PC-3 (cell line): ENCODE measurements at regions not wholly inside any gene's neighbourhood (a gene's known extent, or its start where the extent isn't known, plus 50 kb on each side); places are given as distances from the start of the nearest gene placed in this dataset.

Experiments
- ATAC-seq: fragments of 200-7000 bp; cut with Tn5 transposase; 2 replicates; pipeline ENCODE4 v1.9.1; 2020; ENCODE audit warnings: mild to moderate bottlenecking, moderate library complexity
- BruUV-seq: library from RNA; stranded (reverse); fragments of 400-500 nt; replicated peaks from 2 replicates; lab custom pipeline; 2021; lab: Mats Ljungman, UMichigan
- CTCF ChIA-PET: fragments of 300-600 bp; sonication (Branson Sonifier 250); formaldehyde crosslinking; loops from one replicate; lab custom pipeline; 2022; ENCODE audit warnings: antibody characterized with exemption; lab: Charles Lee
- POLR2A ChIA-PET: fragments of 300-600 bp; sonication (Branson Sonifier 250); formaldehyde crosslinking; loops from one replicate; lab custom pipeline; 2022; ENCODE audit warnings: antibody characterized with exemption; ENCODE audit not compliant: unreplicated experiment; lab: Charles Lee
- DNase-seq: peaks from one replicate; pipeline ENCODE4 v3.0.0-alpha.2; 2015
- H2AFZ ChIP-seq: fragments of 300-600 bp; sonication (generic); 2 replicates; pipeline ENCODE4 v1.6.0; 2016; ENCODE audit warnings: antibody characterized with exemption, low read length
- H3F3A ChIP-seq: fragments of 300-600 bp; sonication (generic); one replicate; pipeline ENCODE4 v1.6.0; 2017; ENCODE audit warnings: antibody characterized with exemption, low read length, control low read depth, mild to moderate bottlenecking; ENCODE audit not compliant: unreplicated experiment
- H3K27ac ChIP-seq: fragments of 300-600 bp; sonication (generic); 2 replicates; pipeline ENCODE4 v1.5.1; 2016; ENCODE audit warnings: mild to moderate bottlenecking, low read length
- H3K27me3 ChIP-seq: fragments of 300-600 bp; sonication (generic); 2 replicates; pipeline ENCODE4 v1.6.1; 2016; ENCODE audit warnings: low read length, mixed read lengths
- H3K36me3 ChIP-seq: fragments of 300-600 bp; sonication (generic); 2 replicates; pipeline ENCODE4 v1.6.1; 2016; ENCODE audit warnings: low read depth, mixed run types, low read length, mixed read lengths
- H3K4me1 ChIP-seq: fragments of 300-600 bp; sonication (generic); 2 replicates; pipeline ENCODE4 v1.5.1; 2016; ENCODE audit warnings: low read length; ENCODE audit not compliant: insufficient read depth
- H3K4me2 ChIP-seq: fragments of 300-600 bp; sonication (generic); 2 replicates; pipeline ENCODE4 v1.6.0; 2016; ENCODE audit warnings: low read length
- H3K4me3 ChIP-seq: fragments of 300-600 bp; sonication (generic); 2 replicates; pipeline ENCODE4 v1.5.1; 2016; ENCODE audit warnings: mild to moderate bottlenecking, low read length, mixed read lengths
- H3K79me2 ChIP-seq: fragments of 300-600 bp; sonication (generic); 2 replicates; pipeline ENCODE4 v1.6.1; 2017; ENCODE audit warnings: low read length, mixed read lengths
- H3K9ac ChIP-seq: fragments of 300-600 bp; sonication (generic); 2 replicates; pipeline ENCODE4 v1.6.0; 2016; ENCODE audit warnings: mild to moderate bottlenecking, low read length
- H3K9me2 ChIP-seq: fragments of 300-600 bp; sonication (generic); replicated peaks from 2 replicates; pipeline ENCODE4 v1.6.1; 2016; ENCODE audit warnings: mixed run types, low read length, mixed read lengths
- H3K9me3 ChIP-seq: fragments of 300-600 bp; sonication (generic); 2 replicates; pipeline ENCODE4 v1.6.1; 2016; ENCODE audit warnings: low read length, mixed read lengths
- H4K20me1 ChIP-seq: fragments of 300-600 bp; sonication (generic); 2 replicates; pipeline ENCODE4 v1.6.1; 2016; ENCODE audit warnings: low read length, mixed read lengths
- CTCF ChIP-seq: fragments of 300-600 bp; sonication (generic); conservative IDR thresholded peaks from 2 replicates; pipeline ENCODE4 v1.5.1; 2017; ENCODE audit warnings: antibody characterized with exemption, low read depth, mild to moderate bottlenecking, low read length
- EZH2 ChIP-seq: fragments of 300-600 bp; sonication (generic); IDR thresholded peaks from one replicate; pipeline ENCODE4 v1.6.1; 2017; ENCODE audit warnings: antibody characterized with exemption, mild to moderate bottlenecking, low read length; ENCODE audit not compliant: unreplicated experiment
- EZH2phosphoT487 ChIP-seq: fragments of 300-600 bp; sonication (generic); IDR thresholded peaks from 2 replicates; pipeline ENCODE4 v1.6.1; 2018; ENCODE audit warnings: mild to moderate bottlenecking, antibody characterized with exemption, low read length, borderline replicate concordance
- intact Hi-C: fragments of 100-400 bp; cut with micrococcal nuclease; formaldehyde crosslinking; loops from 2 replicates; pipeline ENCODE4 v1.9.0; 2023

- H3K4me2 ChIP-seq: no peak overlapping the region
- TF ChIP-seq CTCF (no peak), EZH2 (no peak), EZH2phosphoT487 (no peak)
- BruUV-seq: no TSS peak
- H3K9ac ChIP-seq: no peak overlapping the region
- H3K9me3 ChIP-seq: no peaks in the 10 kb centered on the region
- H3K4me3 ChIP-seq: no peak overlapping the region
- DNase-seq: no peak
- ATAC-seq: no peak
- H3K4me1 ChIP-seq: no peaks in the 10 kb centered on the region
- intact Hi-C loops: no loop called here
- H3F3A ChIP-seq: no peaks in the 10 kb centered on the region
- no peak overlapping the region for H2AFZ ChIP-seq
- no peaks in the 10 kb centered on the region for H3K79me2 ChIP-seq
- no peaks in the 10 kb centered on the region for H3K36me3 ChIP-seq
- CTCF ChIA-PET: no interaction called here
- POLR2A ChIA-PET: no interaction called here
- no peaks in the 10 kb centered on the region for H3K9me2 ChIP-seq
- H4K20me1 ChIP-seq: no peaks in the 10 kb centered on the region
- no peak overlapping the region for H3K27ac ChIP-seq
- H3K27me3 ChIP-seq: no peaks in the 10 kb centered on the region
These were observed 541.3 kb upstream of the TENM3 start for GRCh38 chr4:181701894-181702293.

- Histone ChIP-seq H3K36me3 (no peaks in the 10 kb centered on the region), H3K9me3 (no peaks in the 10 kb centered on the region), H3K9ac (no peak overlapping the region), H3K79me2 (no peaks in the 10 kb centered on the region), H3K27me3 (no peaks in the 10 kb centered on the region), H4K20me1 (no peaks in the 10 kb centered on the region), H3K27ac (no peak overlapping the region), H3K4me2 (no peak overlapping the region), H2AFZ (no peak overlapping the region), H3K4me1 (no peaks in the 10 kb centered on the region), H3K9me2 (no peaks in the 10 kb centered on the region), H3F3A (no peaks in the 10 kb centered on the region), H3K4me3 (no peak overlapping the region)
- ChIA-PET CTCF (no interaction called here), POLR2A (no interaction called here)
- DNase-seq (no peak), ATAC-seq (no peak)
- no TSS peak for BruUV-seq
- intact Hi-C loops: no loop called here
- TF ChIP-seq EZH2phosphoT487 (no peak), CTCF (no peak), EZH2 (no peak)
These were observed 540.2 kb upstream of the TENM3 start for GRCh38 chr4:181702864-181703495.

GRCh38 chr4:181710143-181710542 lies 533.1 kb upstream of the TENM3 start:
- H3K9me3 ChIP-seq: no peaks in the 10 kb centered on the region
- H3K79me2 ChIP-seq: no peaks in the 10 kb centered on the region
- no peak overlapping the region for H3K4me3 ChIP-seq
- intact Hi-C loops: no loop called here
- H3K9ac ChIP-seq: no peak overlapping the region
- CTCF ChIA-PET: no interaction called here
- H3K36me3 ChIP-seq: no peaks in the 10 kb centered on the region
- BruUV-seq: no TSS peak
- no peak overlapping the region for H3K27ac ChIP-seq
- no peak for ATAC-seq
- H3K4me1 ChIP-seq: no peaks in the 10 kb centered on the region
- TF ChIP-seq EZH2 (no peak), CTCF (no peak), EZH2phosphoT487 (no peak)
- H3F3A ChIP-seq: no peaks in the 10 kb centered on the region
- no peaks in the 10 kb centered on the region for H3K27me3 ChIP-seq
- H3K4me2 ChIP-seq: no peak overlapping the region
- H2AFZ ChIP-seq: no peak overlapping the region
- H4K20me1 ChIP-seq: no peaks in the 10 kb centered on the region
- POLR2A ChIA-PET: no interaction called here
- DNase-seq: no peak
- H3K9me2 ChIP-seq: no peaks in the 10 kb centered on the region
